Left lung (tissue), 4 donors: ENCODE measurements at regions not wholly inside any gene's neighbourhood (a gene's known extent, or its start where the extent isn't known, plus 50 kb on each side); places are given as distances from the start of the nearest gene placed in this dataset.

ENCODE experiments used
- ATAC-seq: fragments of 200-7000 bp; cut with Tn5 transposase; one replicate; pipeline ENCODE4 v1.9.1; 2020; ENCODE audit warnings: moderate library complexity
- DNase-seq, 4 donors: peaks; one replicate each; pipeline ENCODE4 v3.0.0-alpha.2; 2013 to 2020
- H3K27ac ChIP-seq, 2 donors: fragments of 200-600 bp; sonication (generic) in 1 of 2; one replicate each; pipeline versions ENCODE4 v1.5.0 to v1.8.0; 2020 to 2021
- H3K27me3 ChIP-seq, 2 donors: fragments of 200-600 bp; sonication (generic) in 1 of 2; one replicate each; pipeline versions ENCODE4 v1.5.0 to v1.8.0; 2020 to 2021
- H3K36me3 ChIP-seq, 2 donors: fragments of 200-600 bp; sonication (generic) in 1 of 2; one replicate each; pipeline versions ENCODE4 v1.5.0 to v1.8.0; 2020 to 2021
- H3K4me1 ChIP-seq, 2 donors: fragments of 200-600 bp; one replicate each; pipeline ENCODE4 v1.8.0; 2021
- H3K4me3 ChIP-seq, 2 donors: fragments of 200-600 bp; sonication (generic) in 1 of 2; one replicate each; pipeline versions ENCODE4 v1.5.0 to v1.8.0; 2020 to 2021; ENCODE audit warnings: mild to moderate bottlenecking in 1 of 2
- H3K9me3 ChIP-seq, 2 donors: fragments of 200-600 bp; sonication (generic) in 1 of 2; one replicate each; pipeline versions ENCODE4 v1.5.0 to v1.8.0; 2020 to 2021
- intact Hi-C, 2 donors: fragments of 100-400 bp; cut with DNase I; formaldehyde crosslinking; loops; one replicate each; pipeline versions ENCODE4 v1.11.2 to v1.14.2; 2022
- TF ChIP-seq, protein P1 (sequence below), 2 donors: fragments of 200-600 bp; sonication (generic) in 1 of 2; IDR thresholded peaks; one replicate each; pipeline versions ENCODE4 v1.5.0 to v1.8.0; 2021; ENCODE audit warnings: antibody characterized with exemption in 2 of 2
- donor health status: DM: no; HTN: yes; CAD: no.
- donor health status: DM: no; HTN: no; CAD: no.

DNA sequence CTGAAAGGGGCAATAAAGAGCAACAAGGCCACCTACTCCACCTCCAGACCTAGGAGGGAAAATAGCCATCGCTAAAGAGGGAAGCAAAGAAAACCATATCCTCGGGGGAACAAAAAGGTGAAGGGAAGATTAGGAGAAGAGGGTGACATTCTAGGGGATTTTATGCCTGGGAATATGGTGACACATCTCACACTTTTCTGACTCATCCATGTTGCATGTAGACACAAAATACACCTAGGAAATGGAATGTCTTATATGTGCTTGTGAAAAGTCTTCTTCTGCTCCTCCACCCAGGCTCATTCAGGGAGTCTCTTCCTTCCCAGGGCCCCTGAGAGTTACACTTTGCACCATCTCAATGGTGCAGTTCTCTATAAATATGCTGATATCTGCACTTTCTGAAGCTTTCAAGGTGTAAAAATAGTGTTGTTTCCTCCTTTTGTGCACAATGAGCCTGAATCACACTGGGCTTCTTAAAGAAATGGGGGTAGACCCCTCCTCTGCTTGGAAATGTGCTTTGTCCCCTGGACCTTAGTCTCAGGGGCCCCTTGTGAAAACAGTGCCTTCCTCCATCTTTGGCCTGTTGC is 195.9 kb downstream of the CYYR1 start:
- Histone ChIP-seq H3K9me3 (peaks cover 0 to 5% of the 10 kb centered on the region in 2 donors), H3K4me1 (no peaks in the 10 kb centered on the region), H3K4me3 (no peak overlapping the region), H3K27me3 (no peaks in the 10 kb centered on the region), H3K27ac (no peak overlapping the region), H3K36me3 (no peaks in the 10 kb centered on the region)
- TF ChIP-seq, protein P1, sequence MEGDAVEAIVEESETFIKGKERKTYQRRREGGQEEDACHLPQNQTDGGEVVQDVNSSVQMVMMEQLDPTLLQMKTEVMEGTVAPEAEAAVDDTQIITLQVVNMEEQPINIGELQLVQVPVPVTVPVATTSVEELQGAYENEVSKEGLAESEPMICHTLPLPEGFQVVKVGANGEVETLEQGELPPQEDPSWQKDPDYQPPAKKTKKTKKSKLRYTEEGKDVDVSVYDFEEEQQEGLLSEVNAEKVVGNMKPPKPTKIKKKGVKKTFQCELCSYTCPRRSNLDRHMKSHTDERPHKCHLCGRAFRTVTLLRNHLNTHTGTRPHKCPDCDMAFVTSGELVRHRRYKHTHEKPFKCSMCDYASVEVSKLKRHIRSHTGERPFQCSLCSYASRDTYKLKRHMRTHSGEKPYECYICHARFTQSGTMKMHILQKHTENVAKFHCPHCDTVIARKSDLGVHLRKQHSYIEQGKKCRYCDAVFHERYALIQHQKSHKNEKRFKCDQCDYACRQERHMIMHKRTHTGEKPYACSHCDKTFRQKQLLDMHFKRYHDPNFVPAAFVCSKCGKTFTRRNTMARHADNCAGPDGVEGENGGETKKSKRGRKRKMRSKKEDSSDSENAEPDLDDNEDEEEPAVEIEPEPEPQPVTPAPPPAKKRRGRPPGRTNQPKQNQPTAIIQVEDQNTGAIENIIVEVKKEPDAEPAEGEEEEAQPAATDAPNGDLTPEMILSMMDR (IDR thresholded peaks at IDR 0.05), result no peak
- intact Hi-C loops, result no loop called here
- ATAC-seq, result no peak
- no peak for DNase-seq

DNA sequence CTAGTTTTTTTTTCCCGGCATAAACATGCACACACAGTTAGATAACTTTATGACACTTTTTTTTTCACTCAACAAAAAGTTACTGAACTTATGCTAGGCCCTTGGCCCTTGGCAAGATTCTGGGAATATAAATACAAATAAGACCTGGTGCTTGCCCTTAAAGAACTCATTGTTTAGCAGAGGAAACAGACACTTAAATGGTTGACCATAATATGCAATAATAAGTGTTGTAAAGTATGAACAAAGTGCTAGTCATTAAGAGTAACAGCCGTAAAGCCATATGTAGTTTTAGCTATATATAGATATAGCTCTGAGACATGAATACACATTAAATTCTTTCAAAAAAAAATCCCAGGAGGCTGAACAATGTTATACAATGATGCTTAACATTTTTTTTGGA is 198.3 kb downstream of the CYYR1 start:
- no peaks in the 10 kb centered on the region for H3K4me1 ChIP-seq
- TF ChIP-seq, protein P1 (IDR thresholded peaks at IDR 0.05), result no peak
- DNase-seq (no peak), ATAC-seq (no peak)
- H3K9me3 ChIP-seq, result peaks cover 0 to 5% of the 10 kb centered on the region in 2 donors
- H3K36me3 ChIP-seq, result no peaks in the 10 kb centered on the region
- H3K27ac ChIP-seq, result no peak overlapping the region
- H3K27me3 ChIP-seq, result no peaks in the 10 kb centered on the region
- no peak overlapping the region for H3K4me3 ChIP-seq
- intact Hi-C loops, result no loop called here

DNA sequence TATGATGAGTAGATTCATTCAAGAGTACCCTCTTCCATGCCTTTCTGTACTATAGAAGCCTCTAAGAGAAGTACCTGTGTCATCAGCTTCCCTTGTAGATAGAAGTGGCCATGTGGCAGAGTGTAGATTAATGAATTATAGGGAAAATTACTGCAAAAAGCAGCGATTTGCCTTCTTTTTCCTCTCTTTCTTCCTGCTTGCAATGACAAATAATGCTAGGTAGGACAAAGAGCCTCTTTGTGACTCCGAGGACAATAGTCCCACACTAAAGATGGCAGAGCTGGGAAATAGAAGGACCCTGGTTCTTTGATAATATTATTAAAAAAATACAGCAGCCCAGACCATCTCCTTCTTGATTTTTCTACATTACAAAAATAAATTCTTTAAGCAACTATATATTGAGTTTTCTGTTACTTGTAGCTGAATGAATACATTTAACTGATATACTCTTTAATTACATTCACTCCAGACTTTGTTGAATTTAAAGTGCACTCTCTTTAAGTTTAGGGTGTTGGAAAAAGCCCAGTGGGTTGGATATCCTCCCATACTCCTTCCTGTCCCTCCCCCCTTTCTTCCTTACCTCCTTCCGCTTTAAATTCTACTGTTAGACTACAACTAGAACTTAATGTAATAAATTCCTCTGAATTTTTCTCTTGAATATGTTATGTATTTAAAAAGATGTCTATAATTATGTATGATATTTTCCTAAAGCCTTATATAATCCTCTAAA is 198.2 kb upstream of the APP start:
- Histone ChIP-seq H3K9me3 (peaks cover 0 to 4% of the 10 kb centered on the region in 2 donors), H3K27ac (no peak overlapping the region), H3K36me3 (no peaks in the 10 kb centered on the region), H3K4me3 (no peak overlapping the region), H3K27me3 (no peaks in the 10 kb centered on the region), H3K4me1 (no peaks in the 10 kb centered on the region)
- ATAC-seq (no peak), DNase-seq (no peak)
- TF ChIP-seq, protein P1 (IDR thresholded peaks at IDR 0.05), result no peak
- intact Hi-C loops, result no loop called here

DNA sequence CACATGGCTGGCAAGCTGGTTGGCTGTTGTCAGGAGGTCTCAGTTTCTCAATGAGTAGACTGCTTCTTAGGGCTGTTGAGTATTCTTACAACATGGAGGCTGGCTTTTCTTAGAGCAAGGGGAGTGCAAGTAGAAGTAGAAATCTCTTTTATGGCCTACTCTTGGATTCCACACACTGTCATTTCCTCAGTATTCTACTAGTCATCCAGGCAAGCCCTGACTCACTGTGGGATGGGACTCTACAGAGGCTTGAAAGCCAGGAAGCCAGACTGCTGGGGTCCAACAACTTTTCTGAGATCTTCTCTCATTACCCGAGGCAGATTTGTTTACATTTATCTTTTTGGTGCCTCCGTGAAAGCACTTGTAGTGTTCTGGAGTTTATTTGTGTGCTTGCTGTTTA is 196.2 kb upstream of the APP start:
- Histone ChIP-seq H3K36me3 (no peaks in the 10 kb centered on the region), H3K27ac (no peak overlapping the region), H3K27me3 (no peaks in the 10 kb centered on the region), H3K9me3 (no peaks in the 10 kb centered on the region), H3K4me3 (no peak overlapping the region), H3K4me1 (no peaks in the 10 kb centered on the region)
- no peak for ATAC-seq
- DNase-seq, result no peak
- TF ChIP-seq, protein P1 (IDR thresholded peaks at IDR 0.05), result no peak
- intact Hi-C loops, result no loop called here

DNA sequence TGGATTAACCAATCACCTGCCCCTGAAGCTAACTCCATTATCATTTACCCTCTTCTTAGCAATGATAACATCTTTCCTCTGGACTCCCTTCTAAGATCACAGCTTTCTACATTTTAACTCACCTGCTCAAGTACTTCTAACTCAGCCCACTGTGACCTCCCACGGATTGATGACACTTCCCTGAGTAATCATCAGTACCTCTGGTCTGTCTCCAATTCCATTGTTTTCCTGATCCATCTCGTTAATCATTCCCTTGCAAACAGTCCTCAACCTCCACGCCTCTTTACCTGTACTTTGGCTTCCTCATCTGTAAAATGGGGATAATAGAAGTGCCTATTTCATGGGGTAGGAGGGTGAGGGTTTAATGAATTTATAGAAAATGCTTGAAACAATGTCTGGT is 195.3 kb upstream of the APP start:
- DNase-seq, result no peak
- no peak for ATAC-seq
- Histone ChIP-seq H3K27me3 (no peaks in the 10 kb centered on the region), H3K9me3 (no peaks in the 10 kb centered on the region), H3K36me3 (no peaks in the 10 kb centered on the region), H3K4me3 (no peak overlapping the region), H3K4me1 (no peaks in the 10 kb centered on the region), H3K27ac (no peak overlapping the region)
- TF ChIP-seq, protein P1 (IDR thresholded peaks at IDR 0.05), result no peak
- intact Hi-C loops, result no loop called here
